K562 (cell line): ENCODE measurements at regions not wholly inside any gene's neighbourhood (a gene's known extent, or its start where the extent isn't known, plus 50 kb on each side); places are given as distances from the start of the nearest gene placed in this dataset.

ENCODE experiments used
- POLR2A ChIP-seq: fragments of 450-650 bp; conservative IDR thresholded peaks from 2 replicates; pipeline ENCODE4 v1.6.1; 2016
- PREB ChIP-seq: sonication (generic); formaldehyde crosslinking; IDR thresholded peaks from 2 replicates; pipeline ENCODE4 v1.8.1; 2023; ENCODE audit warnings: mild to moderate bottlenecking, missing genetic modification reagents
- PRMT5 ChIP-seq: sonication (generic); formaldehyde crosslinking; IDR thresholded peaks from 2 replicates; pipeline ENCODE4 v1.5.0; 2020; ENCODE audit warnings: missing genetic modification reagents
- SREBF2 ChIP-seq: sonication (generic); formaldehyde crosslinking; IDR thresholded peaks from 2 replicates; pipeline ENCODE4 v1.4.0; 2020; ENCODE audit warnings: mild to moderate bottlenecking, missing genetic modification reagents
- TEAD4 ChIP-seq, 2 experiments: sonication (generic) in 1 of 2; formaldehyde crosslinking in 1 of 2; IDR thresholded peaks; 2 replicates each; pipeline versions ENCODE4 v1.6.1 to v1.8.0; 2012 to 2022; ENCODE audit warnings: borderline replicate concordance in 1 of 2, inconsistent platforms in 1 of 2, low read length in 1 of 2, mild to moderate bottlenecking in 1 of 2, missing genetic modification reagents in 1 of 2

DNA sequence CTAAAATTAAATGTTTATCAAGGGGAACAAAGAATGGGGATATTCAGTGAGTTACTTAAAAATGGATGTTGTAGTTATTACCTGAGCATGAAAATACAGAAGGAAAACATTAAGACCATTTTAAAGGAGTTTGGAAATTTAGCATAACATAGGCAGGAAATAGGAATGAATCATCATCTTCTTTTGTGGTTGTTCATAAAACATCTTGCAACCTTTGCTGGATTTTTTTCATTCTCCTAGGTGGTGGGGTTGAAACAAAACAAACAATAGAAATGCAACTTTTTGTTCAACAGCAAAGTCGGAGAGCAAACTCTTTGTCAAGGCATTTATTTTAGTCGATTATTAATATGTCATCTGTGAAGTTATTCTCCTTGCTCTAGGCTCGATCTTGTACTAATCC, 275.1 kb downstream of the IPO8 start:
- TF ChIP-seq POLR2A (no peak), PRMT5 (CRISPR knock-in tag) (no peak), TEAD4 (IDR thresholded peaks at IDR 0.05; ENCODE audit: low read length) (no peak), TEAD4 (CRISPR knock-in tag; IDR thresholded peaks at IDR 0.05; ENCODE audit: borderline replicate concordance) (no peak), SREBF2 (CRISPR knock-in tag) (no peak), PREB (CRISPR knock-in tag) (no peak)
